Effector memory CD4-positive, alpha-beta T cell (primary cell): ENCODE measurements at regions not wholly inside any gene's neighbourhood (a gene's known extent, or its start where the extent isn't known, plus 50 kb on each side); places are given as distances from the start of the nearest gene placed in this dataset.

Experiments used
- DNase-seq, 3 donors: peaks; one replicate each; pipeline ENCODE4 v3.0.0-alpha.2; 2020
- H3K27ac ChIP-seq: 2 replicates; pipeline ENCODE4 v1.7.0; 2013; ENCODE audit warnings: mild to moderate bottlenecking, low read length, moderate library complexity; ENCODE audit not compliant: insufficient read depth, poor library complexity, severe bottlenecking
- H3K27me3 ChIP-seq: replicated peaks from 2 replicates; pipeline ENCODE4 v1.7.0; 2013; ENCODE audit warnings: mild to moderate bottlenecking, low read length; ENCODE audit not compliant: insufficient read depth, control insufficient read depth, poor library complexity, severe bottlenecking
- H3K36me3 ChIP-seq: 2 replicates; pipeline ENCODE4 v1.7.0; 2013; ENCODE audit warnings: mild to moderate bottlenecking, low read length, moderate library complexity; ENCODE audit not compliant: control insufficient read depth, insufficient read depth
- H3K4me1 ChIP-seq: 2 replicates; pipeline ENCODE4 v1.7.0; 2013; ENCODE audit warnings: low read length, mild to moderate bottlenecking; ENCODE audit not compliant: control insufficient read depth, insufficient read depth, poor library complexity, severe bottlenecking
- H3K4me3 ChIP-seq: 2 replicates; pipeline ENCODE4 v1.7.0; 2013; ENCODE audit warnings: low read length, low read depth, mild to moderate bottlenecking; ENCODE audit not compliant: insufficient read depth, poor library complexity, severe bottlenecking
- H3K9me3 ChIP-seq: 2 replicates; pipeline ENCODE4 v1.7.0; 2013; ENCODE audit warnings: mild to moderate bottlenecking, low read length, moderate library complexity; ENCODE audit not compliant: control insufficient read depth

DNA sequence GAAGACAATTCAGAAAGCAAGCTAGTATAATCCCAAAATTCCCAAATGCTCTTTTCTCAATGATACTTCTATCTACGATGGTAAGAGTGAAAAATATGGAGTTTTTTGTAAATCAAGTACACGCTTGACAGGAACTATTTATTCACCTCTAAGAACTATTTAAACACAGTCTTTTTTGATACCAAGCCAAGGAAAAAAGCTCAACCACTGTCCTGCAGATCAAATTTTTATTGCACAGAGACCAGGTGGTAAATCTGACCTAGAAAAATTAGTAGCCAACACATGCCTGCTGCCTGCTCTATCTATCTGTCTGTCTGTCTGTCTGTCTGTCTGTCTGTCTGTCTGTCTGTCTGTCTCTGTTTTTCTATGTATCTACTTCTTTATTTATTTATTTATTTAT lies 292.2 kb downstream of the MZT1 start:
- no peak for DNase-seq
- no peaks in the 10 kb centered on the region for H3K27me3 ChIP-seq
- no peak overlapping the region for H3K27ac ChIP-seq
- no peak overlapping the region for H3K4me3 ChIP-seq
- no peaks in the 10 kb centered on the region for H3K36me3 ChIP-seq
- H3K9me3 ChIP-seq: no peaks in the 10 kb centered on the region
- no peaks in the 10 kb centered on the region for H3K4me1 ChIP-seq

DNA sequence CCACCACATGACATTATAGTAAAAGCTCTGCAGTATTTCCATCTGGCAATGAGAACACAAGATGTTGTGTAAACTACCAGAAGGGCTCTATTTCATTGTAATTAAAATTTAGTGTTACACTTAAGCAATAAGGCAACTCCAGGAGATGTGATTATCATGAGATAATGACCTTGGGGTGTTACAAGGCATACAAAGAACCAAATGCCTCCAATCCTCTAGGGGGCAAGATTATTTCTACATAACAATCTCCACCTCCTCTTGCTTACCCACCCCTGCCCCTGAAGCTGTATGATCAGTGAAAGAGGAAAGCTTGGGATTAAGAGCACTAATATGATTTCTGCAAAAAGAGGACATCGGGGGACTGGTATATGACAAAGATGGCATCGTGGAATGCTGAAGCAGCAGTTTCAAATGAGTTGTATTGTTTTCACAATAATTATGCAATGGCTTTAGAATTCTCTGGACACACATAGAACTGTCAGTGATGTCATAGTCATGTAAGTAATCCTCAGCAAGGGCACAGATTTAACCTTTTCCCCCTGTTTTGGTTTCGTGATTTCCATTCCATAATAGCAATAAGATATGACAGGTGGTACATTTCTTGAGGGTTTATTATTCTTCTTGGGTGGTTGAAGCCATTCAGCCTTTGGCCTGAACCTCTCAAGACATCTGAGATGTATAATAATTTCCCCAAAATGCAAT lies 295.3 kb downstream of the MZT1 start:
- Histone ChIP-seq H3K4me3 (no peak overlapping the region), H3K27me3 (no peaks in the 10 kb centered on the region), H3K36me3 (no peaks in the 10 kb centered on the region), H3K27ac (no peak overlapping the region), H3K9me3 (no peaks in the 10 kb centered on the region), H3K4me1 (no peaks in the 10 kb centered on the region)
- no peak for DNase-seq

GRCh38 chr13:72430923-72431322 lies 296.5 kb downstream of the MZT1 start:
- H3K4me3 ChIP-seq: no peak overlapping the region
- no peaks in the 10 kb centered on the region for H3K36me3 ChIP-seq
- H3K27ac ChIP-seq: no peak overlapping the region
- no peaks in the 10 kb centered on the region for H3K9me3 ChIP-seq
- H3K27me3 ChIP-seq: no peaks in the 10 kb centered on the region
- no peak for DNase-seq
- no peaks in the 10 kb centered on the region for H3K4me1 ChIP-seq

GRCh38 chr13:72427757-72428528 lies 299.5 kb downstream of the MZT1 start:
- H3K27ac ChIP-seq: no peak overlapping the region
- no peaks in the 10 kb centered on the region for H3K27me3 ChIP-seq
- no peaks in the 10 kb centered on the region for H3K4me1 ChIP-seq
- H3K36me3 ChIP-seq: no peaks in the 10 kb centered on the region
- no peak overlapping the region for H3K4me3 ChIP-seq
- no peaks in the 10 kb centered on the region for H3K9me3 ChIP-seq
- no peak for DNase-seq

GRCh38 chr13:72424059-72424458 lies 303.4 kb downstream of the MZT1 start:
- no peak overlapping the region for H3K4me3 ChIP-seq
- H3K27me3 ChIP-seq: no peaks in the 10 kb centered on the region
- no peaks in the 10 kb centered on the region for H3K9me3 ChIP-seq
- no peak overlapping the region for H3K27ac ChIP-seq
- H3K36me3 ChIP-seq: no peaks in the 10 kb centered on the region
- no peaks in the 10 kb centered on the region for H3K4me1 ChIP-seq
- no peak for DNase-seq

- Histone ChIP-seq H3K9me3 (no peaks in the 10 kb centered on the region), H3K27me3 (no peaks in the 10 kb centered on the region), H3K4me3 (no peak overlapping the region), H3K36me3 (no peaks in the 10 kb centered on the region), H3K27ac (no peak overlapping the region), H3K4me1 (no peaks in the 10 kb centered on the region)
- DNase-seq: no peak
Measured at GRCh38 chr13:72415817-72416216, 311.6 kb downstream of the MZT1 start.

GRCh38 chr13:72412481-72412880 lies 314.9 kb downstream of the MZT1 start:
- Histone ChIP-seq H3K4me1 (no peaks in the 10 kb centered on the region), H3K4me3 (no peak overlapping the region), H3K27me3 (no peaks in the 10 kb centered on the region), H3K36me3 (no peaks in the 10 kb centered on the region), H3K9me3 (no peaks in the 10 kb centered on the region), H3K27ac (no peak overlapping the region)
- no peak for DNase-seq

GRCh38 chr13:72405441-72405840 lies 322.0 kb downstream of the MZT1 start:
- Histone ChIP-seq H3K27me3 (no peaks in the 10 kb centered on the region), H3K4me1 (no peaks in the 10 kb centered on the region), H3K9me3 (no peaks in the 10 kb centered on the region), H3K27ac (no peak overlapping the region), H3K4me3 (no peak overlapping the region), H3K36me3 (no peaks in the 10 kb centered on the region)
- DNase-seq: no peak

DNA sequence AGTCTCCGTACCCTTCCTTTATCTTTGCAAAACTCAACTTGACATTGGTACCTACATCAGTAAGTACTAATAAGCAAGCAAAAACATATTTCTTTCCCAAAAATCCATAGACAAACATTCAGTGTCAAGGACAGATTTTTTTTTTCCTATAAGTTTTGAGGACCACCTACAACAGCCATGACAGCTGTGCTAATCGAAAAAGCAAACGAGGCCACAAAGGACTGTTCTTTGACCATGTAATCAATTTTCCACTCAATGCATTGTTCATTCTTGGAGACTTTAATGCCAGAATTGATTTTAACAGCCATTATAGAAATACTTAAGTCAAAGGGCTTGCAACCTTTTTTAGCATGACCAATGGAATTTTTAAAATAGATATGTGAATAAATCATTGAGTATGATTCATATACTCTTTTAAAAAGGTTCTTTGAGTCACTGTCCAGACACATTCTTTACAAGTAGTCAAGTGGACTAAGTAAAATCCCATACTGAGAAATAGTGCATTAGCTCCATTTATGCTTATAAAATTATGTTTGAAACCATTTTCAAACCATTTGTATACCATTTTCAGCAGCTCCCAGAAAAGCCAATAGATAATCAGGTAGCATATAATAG lies 323.9 kb downstream of the MZT1 start:
- Histone ChIP-seq H3K27me3 (no peaks in the 10 kb centered on the region), H3K9me3 (no peaks in the 10 kb centered on the region), H3K27ac (no peak overlapping the region), H3K36me3 (no peaks in the 10 kb centered on the region), H3K4me1 (no peaks in the 10 kb centered on the region), H3K4me3 (no peak overlapping the region)
- no peak for DNase-seq

- DNase-seq: no peak
- Histone ChIP-seq H3K36me3 (no peaks in the 10 kb centered on the region), H3K4me1 (no peaks in the 10 kb centered on the region), H3K4me3 (no peak overlapping the region), H3K9me3 (no peaks in the 10 kb centered on the region), H3K27me3 (no peaks in the 10 kb centered on the region), H3K27ac (no peak overlapping the region)
Measured at GRCh38 chr13:72400856-72401255, 326.6 kb downstream of the MZT1 start.
